GM21529 (cell line): ENCODE measurements at regions not wholly inside any gene's neighbourhood (a gene's known extent, or its start where the extent isn't known, plus 50 kb on each side); places are given as distances from the start of the nearest gene placed in this dataset.

Experiments
- ATAC-seq: cut with Tn5 transposase; IDR thresholded peaks from one replicate; pipeline ENCODE4 v1.9.1; 2021; ENCODE audit not compliant: unreplicated experiment

DNA sequence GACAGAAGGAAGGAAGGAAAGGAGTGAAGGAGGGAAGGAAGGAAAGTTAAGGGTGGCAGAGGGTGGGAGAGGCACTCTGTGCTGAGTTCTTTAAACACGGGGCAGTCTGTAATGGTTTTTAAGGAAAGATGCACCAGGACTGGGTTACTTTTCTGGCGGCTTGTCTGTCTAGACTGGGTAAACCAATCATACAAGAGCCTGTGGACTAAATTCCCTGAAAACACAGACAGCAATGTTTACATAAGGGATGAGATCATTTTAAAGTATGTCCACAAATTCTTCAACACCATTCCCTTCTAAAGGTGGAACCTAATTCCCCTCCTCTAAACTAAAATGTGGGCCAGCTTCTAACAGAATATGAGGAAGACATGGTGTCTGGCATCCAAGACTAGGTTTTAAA, 235.5 kb upstream of the IGF1R start:
- no peak for ATAC-seq

DNA sequence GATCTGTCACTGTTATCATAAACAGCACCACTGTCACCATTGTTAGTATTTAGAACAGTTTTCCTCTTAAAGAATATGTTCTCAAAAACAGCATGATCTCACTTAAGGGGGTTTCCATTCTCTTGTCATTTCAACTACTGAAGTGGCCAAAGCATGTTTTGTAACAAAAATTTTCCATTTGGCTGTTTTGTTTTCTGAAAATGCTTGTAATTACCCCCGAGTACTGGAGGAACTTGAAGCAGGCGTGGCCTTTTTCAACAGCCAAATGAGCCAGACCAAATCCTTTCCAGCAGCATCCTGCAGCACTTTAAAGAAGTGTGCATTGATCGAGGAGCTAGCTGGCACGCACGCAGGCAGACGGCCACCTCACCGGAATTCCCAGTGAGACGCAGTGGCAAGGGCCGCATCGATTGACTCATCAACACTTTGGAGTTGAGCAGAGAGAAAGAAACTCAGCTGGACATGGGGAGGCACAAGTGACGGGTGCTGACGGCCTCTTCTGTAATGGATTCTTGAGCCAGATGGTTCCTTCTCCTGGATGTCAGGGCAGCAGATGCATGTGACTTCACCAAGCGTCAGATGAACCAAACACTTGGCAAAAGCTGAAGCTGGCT, 234.3 kb upstream of the IGF1R start:
- no peak for ATAC-seq

DNA sequence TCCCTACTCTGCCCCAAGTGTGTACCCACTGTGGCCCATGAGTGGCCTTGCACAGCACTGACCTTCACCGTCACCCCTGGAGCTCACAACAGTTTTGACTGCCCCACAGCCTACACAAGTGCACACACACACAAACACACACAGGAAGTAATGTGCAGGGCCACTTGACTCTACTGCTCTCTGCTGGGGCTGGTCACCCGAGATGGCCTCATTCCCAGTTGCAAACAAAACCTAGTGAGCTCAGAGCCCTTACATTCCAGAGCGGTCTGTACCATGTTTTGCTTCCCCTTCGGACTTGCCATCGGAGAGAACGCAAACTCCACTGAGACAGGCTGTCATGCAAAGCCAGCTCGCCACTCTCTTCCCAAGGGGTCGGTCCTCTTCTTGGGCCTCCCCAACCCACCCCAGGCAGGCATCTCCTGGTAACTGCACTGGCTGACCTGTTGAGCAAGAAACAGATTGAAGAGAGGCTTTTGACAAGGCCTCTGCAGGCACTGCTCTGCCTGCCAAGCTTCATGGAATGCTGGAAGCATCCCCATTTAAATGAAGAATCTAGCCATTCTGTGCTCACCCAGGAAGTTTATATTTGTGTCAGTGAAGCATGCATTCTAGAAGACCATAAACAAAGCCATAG, 232.0 kb upstream of the IGF1R start:
- no peak for ATAC-seq

DNA sequence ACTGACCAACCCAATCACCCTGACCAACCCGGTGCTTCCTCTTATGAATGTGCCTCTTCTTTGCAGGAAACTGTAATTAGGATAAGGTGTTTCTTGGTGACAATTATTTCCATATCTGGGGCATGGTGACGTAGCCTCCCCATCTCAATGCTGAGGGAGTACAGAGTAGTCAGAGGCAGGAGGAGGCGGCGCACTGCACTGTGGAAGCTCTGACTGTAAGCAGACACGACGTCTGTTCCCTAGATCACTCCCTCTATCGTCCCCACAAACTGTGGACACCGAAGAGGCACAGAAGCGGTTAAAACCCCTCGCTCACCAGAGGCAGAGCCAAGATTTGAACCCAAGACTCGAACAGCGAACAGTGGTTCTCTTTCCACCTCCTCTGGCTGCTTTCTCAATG, 231.0 kb upstream of the IGF1R start:
- ATAC-seq = no peak

DNA sequence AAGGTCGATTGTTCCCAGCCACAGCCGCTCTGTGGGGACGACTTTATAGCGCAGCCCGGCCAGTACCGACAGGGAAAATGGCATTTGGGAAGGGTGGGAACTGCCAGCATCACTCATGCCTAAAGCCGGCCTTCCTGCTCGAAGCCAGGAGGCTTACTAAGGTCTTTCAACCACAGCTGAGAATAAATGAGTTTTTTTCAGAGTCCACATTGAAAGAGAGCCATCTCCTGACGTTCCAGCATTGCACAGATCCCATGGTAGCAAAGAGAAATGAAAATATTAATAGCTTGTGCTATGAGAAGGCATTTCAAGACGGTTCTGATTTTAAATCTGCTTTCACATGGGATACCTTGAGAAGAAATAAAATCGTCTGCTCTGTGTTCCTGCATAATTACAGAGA, 230.2 kb upstream of the IGF1R start:
- ATAC-seq = no peak

DNA sequence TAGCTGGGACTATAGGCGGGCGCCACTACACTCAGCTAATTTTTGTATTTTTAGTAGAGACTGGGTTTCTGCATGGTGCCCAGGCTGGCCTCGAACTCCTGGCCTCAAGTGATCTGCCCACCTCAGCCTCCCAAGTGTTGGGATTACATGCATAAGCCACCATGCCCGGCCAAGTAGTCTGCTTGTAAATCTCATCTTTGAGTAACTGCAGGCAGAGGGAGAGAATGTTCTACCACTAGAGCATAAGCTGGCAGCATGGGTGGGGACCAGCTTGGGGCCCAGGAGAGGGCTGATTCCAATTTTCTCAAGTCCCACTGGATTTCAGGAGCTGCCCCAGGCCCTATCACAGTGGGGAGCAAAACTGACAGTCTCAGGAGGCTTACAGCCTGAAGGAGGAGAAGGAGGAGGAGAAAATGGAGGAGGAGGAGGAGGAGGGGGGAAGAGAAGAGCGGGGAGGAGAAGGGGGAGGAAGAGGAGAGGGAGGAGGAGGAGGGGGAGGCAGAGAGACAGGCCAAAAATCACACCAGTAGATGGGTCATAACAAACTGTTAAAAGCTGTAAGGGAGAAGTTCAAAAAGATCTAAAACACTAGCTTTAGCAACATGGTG, 229.1 kb upstream of the IGF1R start:
- no peak for ATAC-seq

DNA sequence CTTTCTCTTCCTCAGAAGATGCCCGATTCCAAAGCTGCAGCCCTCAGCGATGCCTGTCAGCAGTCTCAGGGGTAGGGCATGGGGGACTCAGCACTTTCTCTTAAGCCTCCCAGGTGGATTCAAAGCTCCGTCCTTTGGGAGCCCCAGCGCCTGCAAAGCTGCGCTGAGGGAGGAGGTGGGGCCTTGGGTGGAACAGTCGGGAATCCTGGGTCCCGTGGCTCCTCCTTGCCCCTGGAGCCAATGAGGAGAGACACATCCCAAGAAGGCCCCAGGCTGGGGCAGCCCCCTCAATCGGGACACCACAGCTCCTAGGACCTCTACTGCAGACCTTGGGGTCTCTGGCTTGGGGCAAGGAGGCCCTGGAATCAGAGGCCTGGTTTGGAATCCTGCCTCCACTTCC, 227.5 kb upstream of the IGF1R start:
- ATAC-seq = no peak

DNA sequence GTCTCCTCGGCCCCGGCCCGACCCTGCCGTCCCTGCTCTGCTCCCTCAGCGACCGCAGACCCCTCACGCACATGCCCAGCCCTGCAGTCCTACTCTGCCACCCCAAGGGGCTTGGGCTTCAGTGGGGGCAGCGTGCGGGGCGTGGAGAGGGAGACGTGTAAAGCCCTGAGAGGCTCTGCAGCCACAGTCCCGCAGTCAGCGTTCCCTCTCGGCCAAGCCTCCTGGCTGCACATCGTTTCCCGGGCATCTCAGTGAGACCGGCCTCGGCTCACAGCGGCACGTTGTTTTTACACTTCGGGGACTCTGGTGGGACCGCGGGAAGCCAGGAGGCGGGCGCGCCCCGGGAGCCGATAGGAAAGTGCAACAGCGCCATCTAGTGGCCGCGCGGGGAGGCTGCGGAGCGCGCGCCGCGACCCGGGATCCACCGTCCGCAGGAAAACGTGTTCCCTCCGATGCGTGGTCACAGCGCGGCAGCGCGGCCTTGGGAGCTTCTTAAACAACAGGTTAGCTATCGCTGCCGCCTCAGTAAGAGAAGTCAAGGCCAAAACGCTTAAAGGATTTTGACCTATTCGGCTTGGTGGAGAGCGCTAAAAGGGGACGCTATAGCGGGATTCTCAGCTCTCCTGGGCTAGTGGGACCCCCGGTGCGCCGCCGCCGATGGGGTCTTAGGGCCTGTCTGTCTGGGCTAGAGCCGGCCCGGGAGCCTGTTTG, 226.8 kb upstream of the IGF1R start:
- ATAC-seq = peak; percentile 77

DNA sequence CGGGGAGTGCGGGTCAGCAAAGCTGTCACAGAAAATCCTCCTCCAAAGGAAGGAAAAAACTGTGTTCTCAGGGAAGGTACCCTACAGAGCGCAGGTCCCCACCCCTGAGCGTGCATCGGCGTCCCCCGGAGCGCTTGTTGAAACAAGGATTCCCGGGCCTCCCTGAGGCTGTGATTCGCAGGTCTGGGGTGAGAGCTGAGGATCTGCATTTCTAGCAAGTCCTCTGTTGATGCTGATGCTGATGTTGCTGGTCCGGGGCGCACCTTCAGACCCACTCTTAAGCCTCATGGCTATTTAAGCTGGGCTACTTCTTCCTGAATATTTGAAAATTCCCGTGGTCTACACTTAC, 226.2 kb upstream of the IGF1R start:
- ATAC-seq = peak; percentile 7

DNA sequence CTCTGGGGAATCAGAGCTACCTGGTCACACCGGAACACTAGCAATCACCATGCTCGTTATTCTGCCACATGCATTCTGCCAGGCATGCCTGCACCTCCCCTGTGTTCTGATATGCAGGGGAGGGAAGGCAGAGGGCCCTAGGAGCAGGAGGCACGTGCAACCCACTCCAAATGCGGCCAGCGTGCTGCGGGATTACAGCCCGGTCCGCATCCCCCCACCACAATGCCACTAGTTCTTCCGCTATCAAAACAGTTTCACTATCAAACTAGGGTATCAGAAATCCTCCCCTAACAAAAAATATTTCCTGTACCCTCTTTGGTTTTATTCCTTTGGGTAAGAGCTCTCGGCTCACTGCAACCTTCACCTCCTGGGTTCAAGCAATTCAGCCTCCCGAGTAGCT, 223.2 kb upstream of the IGF1R start:
- ATAC-seq = no peak

DNA sequence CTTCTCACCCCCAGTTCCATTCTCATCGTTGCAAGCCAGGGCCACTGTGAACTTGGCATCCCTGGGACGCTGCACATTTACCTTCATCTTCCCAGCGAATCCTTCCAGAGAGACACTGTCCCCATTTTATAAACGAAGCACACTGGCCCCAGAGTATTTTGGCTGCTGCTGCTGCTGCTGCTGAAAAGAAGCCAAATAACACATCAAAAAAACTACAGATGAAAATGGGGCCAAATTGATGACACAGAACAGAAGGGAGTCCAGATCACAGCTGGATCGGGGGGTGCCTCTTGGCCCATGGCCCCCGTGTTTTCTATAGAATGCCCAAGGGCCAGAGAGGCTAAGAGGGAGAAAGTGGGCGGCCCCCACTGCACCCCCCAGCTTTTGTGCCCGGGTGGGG, 221.0 kb upstream of the IGF1R start:
- no peak for ATAC-seq

DNA sequence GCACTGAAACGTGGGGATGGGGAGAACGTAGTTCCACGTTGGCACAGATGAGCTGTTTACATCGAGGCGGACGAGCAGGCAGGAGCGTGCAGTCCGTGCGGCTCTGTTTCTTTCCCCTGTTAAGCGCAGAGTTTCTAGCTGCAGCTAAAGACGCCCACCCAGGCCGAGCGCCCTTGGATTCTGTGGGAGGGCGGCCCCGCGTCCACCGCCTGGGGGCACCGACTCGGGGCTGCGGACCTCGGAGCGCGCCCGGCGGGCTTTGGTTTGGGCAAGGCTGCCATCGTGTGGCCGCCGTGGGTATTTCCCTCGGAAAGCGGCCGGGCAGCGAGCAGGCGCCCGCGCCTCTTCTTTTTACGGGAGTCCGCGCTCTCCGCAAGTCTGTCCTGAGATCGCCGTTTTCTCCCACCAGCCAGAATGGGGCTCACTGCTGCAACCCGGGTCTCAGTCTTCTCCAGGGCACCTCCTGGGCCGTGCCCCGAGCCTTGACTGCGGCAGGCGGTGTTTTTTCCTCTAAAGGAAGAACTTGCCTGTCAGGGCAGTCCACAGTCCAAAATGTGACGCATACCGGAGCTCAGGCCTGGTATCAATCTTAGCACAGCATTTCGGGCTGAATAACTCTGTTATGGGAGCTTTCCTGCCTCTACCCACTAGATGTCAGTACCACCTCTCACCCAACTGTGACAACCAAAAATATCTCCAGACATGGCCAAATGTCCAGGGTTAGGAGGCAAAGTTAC, 219.9 kb upstream of the IGF1R start:
- peak; percentile 92 for ATAC-seq

DNA sequence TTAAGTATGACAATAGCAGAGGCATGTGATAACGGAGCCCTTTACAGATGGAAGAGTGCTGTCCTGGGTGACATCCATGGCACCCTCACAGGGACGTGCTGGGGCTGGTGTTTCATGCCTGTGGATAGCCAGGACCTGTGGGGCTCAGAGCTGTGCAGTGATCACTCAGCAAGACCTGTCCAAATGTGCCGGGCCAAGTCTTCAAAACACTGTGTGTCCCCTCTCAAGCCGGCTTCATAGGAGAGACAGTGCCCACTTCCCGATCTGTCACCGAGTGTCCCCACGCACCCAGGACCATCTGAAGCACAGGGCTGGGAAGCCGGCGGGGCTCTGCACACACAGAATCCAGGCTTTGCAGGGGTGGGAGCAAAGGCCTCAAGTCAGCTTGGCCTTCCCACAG, 217.2 kb upstream of the IGF1R start:
- ATAC-seq = no peak

DNA sequence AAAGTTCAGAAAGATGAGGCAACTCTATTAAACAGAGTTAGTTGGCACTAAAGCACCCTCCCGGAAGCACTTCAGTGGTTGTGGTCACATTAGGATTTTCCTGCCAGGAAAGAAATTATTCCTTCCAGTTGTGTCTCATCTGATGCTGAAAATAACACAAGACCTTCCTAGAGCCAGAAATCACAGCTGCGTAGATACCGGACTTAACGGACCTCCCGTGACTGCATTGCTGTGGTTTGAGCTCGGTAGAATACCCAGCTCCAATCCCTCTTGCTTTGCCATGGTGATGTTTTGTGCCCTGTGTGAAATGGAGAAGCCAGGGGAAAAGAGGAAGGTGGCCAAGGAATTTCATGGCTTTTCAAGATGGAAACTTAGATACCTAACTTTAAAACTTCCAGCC, 215.0 kb upstream of the IGF1R start:
- ATAC-seq = no peak

DNA sequence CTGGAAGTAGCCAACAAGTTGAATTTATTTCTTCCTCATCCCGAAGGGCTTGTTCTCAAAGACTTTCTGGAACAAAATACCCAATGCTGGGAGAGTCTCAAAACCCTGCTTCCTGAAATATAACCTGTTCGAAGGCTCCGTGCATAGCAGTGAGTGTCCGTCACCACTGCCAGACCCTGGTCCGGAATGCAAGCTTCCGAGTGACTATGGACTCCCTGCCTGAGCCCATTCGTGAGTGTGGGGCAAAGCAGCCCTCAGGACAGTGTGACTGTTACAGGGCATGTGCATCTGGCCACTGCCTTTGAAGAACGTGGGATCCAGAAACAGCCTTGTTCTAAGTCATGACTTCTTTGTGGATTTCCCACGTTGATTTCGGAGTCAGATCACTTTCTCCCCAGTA, 214.5 kb upstream of the IGF1R start:
- ATAC-seq = no peak

DNA sequence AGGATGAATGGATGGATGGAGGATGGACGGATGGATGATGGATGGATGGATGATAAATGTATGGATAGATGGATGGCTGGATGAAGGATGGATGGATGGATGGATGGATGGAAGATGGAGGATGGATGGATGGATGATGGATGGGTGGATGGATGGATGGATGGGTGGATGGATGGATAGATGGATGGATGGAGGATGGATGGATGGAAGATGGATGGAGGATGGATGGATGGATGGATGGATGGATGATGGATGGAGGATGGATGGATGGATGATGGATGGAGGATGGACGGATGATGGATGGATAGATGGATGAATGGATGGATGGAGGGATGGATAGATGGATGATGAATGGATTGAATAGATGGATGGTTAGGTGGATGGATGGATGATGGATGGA, 210.6 kb upstream of the IGF1R start:
- no peak for ATAC-seq

DNA sequence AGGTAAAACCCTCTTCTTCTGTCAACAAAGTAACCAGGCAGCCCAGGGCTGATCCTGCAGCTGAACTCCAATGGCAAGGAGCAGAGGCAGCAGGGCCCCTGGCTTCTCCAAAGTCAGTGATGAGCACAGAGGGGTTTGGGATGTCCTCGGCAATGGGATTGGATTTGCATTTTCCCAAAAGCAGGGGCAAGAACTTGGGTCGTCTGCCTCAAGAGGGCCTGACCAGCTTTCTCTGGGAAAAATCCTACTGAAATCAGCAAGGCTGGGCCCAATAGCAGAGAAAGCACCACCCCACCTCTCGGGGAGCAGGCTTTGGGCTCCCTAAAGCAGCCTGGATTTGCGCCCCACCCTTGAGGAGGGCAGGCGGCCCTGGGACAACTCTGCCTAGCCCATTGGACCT, 210.0 kb upstream of the IGF1R start:
- no peak for ATAC-seq

DNA sequence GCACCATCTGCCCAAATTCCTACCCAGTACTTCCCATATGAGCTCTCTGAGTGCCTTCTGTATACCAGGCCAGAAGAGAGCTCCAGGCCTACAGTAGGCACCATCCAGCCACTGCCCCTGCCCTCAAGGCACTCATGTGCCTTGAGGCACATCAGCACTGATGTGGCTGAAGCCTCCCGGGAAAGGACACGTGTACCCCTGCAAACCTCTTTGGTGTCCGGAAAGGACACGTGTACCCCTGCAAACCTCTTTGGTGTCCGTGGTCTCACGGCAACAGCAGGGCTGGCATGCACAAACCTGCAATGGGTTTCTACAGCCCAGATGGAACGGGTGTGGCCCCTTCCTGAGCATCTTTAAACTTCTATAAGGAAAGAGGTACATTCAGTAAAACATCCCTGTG, 209.4 kb upstream of the IGF1R start:
- no peak for ATAC-seq

DNA sequence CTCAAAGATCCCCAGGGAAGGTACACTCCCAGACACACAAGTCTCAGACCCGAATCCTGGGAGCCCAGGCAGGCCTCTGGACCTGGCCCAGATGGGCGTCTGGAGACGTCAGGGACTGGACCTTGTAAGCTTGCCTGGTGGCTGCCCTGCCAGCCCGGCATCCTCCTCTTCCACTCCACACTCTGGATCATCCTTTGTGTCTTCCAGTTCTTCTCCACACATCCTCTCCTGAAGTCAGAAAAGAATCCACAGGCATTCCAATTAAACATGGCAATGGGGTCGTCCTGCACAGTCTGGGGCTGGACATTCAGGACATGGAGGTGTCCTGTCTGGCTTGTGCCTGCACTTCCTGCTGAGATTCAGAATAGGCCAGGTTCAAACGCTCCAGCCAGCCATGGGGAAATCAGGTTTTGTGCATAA, 208.8 kb upstream of the IGF1R start:
- ATAC-seq = no peak

DNA sequence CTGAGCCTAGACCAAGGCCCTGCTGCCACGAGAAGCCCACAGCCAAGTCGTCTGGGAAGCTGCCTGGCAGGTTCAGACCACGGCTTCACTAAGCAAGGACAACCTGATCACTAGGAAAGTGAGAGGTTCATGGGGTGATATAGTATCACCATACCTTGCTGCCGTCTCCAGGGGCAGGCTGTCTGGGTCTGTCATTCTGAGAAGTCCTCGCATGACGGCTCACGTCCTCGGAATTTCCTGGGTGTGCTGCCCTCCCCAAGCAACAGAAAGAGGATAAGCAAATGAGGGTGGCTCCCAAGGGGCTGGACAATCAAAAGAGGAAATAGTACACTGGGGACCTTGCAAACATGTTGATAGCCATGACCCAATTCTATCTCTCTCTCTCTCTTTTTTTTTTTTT, 207.4 kb upstream of the IGF1R start:
- peak; percentile 82 for ATAC-seq

DNA sequence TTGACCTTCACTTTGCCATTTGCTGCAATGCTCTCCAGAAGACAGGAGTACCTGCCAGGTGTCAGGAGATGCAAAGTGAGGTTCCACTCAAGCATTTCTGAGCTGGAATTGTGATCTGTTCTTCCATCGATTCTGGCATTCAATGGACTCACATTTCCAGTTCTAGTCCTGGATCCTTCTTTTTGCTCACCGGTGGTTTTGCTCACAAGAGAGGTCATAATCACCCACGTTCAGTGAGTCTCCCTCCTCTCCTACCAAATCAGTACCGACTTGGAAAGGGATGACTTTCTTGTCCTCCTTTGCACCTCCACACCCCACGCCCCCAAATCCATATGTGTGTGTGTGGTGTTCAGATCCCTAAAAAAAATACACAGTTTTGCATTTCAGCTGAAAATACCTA, 206.7 kb upstream of the IGF1R start:
- ATAC-seq = no peak

DNA sequence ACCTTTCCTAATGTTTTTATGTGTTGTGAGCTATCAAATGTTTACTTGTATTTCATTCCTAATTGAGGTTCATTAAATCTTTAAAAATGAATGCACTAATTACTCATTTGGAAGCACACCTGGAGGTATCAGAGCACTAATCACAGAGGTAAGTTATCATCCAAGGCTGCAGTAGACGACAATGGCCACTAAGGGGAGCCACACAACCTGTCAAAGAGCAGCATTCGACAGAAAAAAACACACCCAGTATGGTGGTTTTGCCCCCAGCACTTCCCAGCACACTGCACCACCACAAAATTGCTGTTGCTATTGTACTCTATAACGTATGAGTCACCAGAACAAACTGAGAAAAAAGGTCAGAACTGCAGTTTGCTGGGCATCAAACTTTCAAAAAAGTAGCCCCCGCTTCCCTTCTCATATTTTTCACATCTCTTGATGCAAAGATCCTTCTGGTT, 205.9 kb upstream of the IGF1R start:
- peak; percentile 67 for ATAC-seq
